Fibroblast of lung (primary cell): ENCODE measurements at regions not wholly inside any gene's neighbourhood (a gene's known extent, or its start where the extent isn't known, plus 50 kb on each side); places are given as distances from the start of the nearest gene placed in this dataset.

Experiments
- DNase-seq, 2 donors: peaks; one replicate each; pipeline versions ENCODE4 v3.0.0 to v3.0.0-alpha.2; 2010; ENCODE audit warnings: low read depth in 2 of 2
- H2AFZ ChIP-seq: 2 replicates; pipeline ENCODE4 v1.5.1; 2012; ENCODE audit warnings: low read length, control low read depth, inconsistent platforms
- H3K27ac ChIP-seq: 2 replicates; pipeline ENCODE4 v1.5.1; 2011; ENCODE audit warnings: low read length, control low read depth; ENCODE audit not compliant: insufficient read depth
- H3K27me3 ChIP-seq: 2 replicates; pipeline ENCODE4 v1.5.1; 2011; ENCODE audit warnings: mild to moderate bottlenecking, low read length; ENCODE audit not compliant: control insufficient read depth, insufficient read depth
- H3K36me3 ChIP-seq: 2 replicates; pipeline ENCODE4 v1.5.1; 2011; ENCODE audit warnings: low read length; ENCODE audit not compliant: control insufficient read depth, insufficient read depth
- H3K4me1 ChIP-seq: 2 replicates; pipeline ENCODE4 v1.5.1; 2011; ENCODE audit warnings: low read length; ENCODE audit not compliant: control insufficient read depth, insufficient read depth; ENCODE audit errors: extremely low read depth
- H3K4me2 ChIP-seq: 2 replicates; pipeline ENCODE4 v1.5.1; 2011; ENCODE audit warnings: low read length, control low read depth; ENCODE audit not compliant: insufficient read depth; ENCODE audit errors: extremely low read depth
- H3K4me3 ChIP-seq, 4 experiments: fragments of 200-600 bp in 1 of 4; sonication (generic) in 1 of 4; replicated peaks in 1 of 4; 2 replicates each; pipeline ENCODE4 v1.5.1; 2011 to 2016; ENCODE audit warnings: low read length in 4 of 4, low read depth in 3 of 4, mild to moderate bottlenecking in 3 of 4, control low read depth in 2 of 4, inconsistent platforms in 1 of 4, mixed read lengths in 1 of 4; ENCODE audit not compliant: insufficient read depth in 1 of 4; ENCODE audit errors: control extremely low read depth in 1 of 4
- H3K79me2 ChIP-seq: 2 replicates; pipeline ENCODE4 v1.5.1; 2012; ENCODE audit warnings: mild to moderate bottlenecking, low read length, inconsistent platforms; ENCODE audit not compliant: control insufficient read depth, insufficient read depth
- H3K9ac ChIP-seq: 2 replicates; pipeline ENCODE4 v1.5.1; 2011; ENCODE audit warnings: mild to moderate bottlenecking, low read length, control low read depth; ENCODE audit not compliant: insufficient read depth
- H3K9me3 ChIP-seq: 2 replicates; pipeline ENCODE4 v1.5.1; 2012; ENCODE audit warnings: low read depth, low read length; ENCODE audit not compliant: control insufficient read depth, insufficient read depth
- H4K20me1 ChIP-seq: 2 replicates; pipeline ENCODE4 v1.5.1; 2011; ENCODE audit warnings: low read length; ENCODE audit not compliant: control insufficient read depth, insufficient read depth; ENCODE audit errors: extremely low read depth
- CTCF ChIP-seq, 2 donors: IDR thresholded peaks in 1 of 2; conservative IDR thresholded peaks in 1 of 2; 1 replicate in 1 of 2; 2 replicates in 1 of 2; pipeline ENCODE4 v1.5.1; 2011 to 2012; ENCODE audit warnings: low read length in 2 of 2, control low read depth in 1 of 2, inconsistent platforms in 1 of 2, low read depth in 1 of 2, mild to moderate bottlenecking in 1 of 2
- EZH2 ChIP-seq: IDR thresholded peaks from 2 replicates; pipeline ENCODE4 v1.5.1; 2012; ENCODE audit warnings: low read length, control low read depth, mild to moderate bottlenecking; ENCODE audit errors: missing control alignments

- Histone ChIP-seq H3K9me3 (no peaks in the 10 kb centered on the region), H3K79me2 (no peaks in the 10 kb centered on the region), H3K4me2 (no peak overlapping the region), H2AFZ (no peak overlapping the region), H3K9ac (no peak overlapping the region), H3K27ac (no peak overlapping the region), H4K20me1 (no peaks in the 10 kb centered on the region), H3K4me3 (no peak overlapping the region), H3K4me1 (no peaks in the 10 kb centered on the region), H3K36me3 (no peaks in the 10 kb centered on the region), H3K27me3 (no peaks in the 10 kb centered on the region)
- TF ChIP-seq EZH2 (no peak), CTCF (conservative IDR thresholded peaks at IDR 0.05 in 1 of 2, IDR thresholded peaks at IDR 0.05 in 1 of 2; ENCODE audit: low read depth in 1 of 2, low read length in 2 of 2) (no peak)
- DNase-seq, result no peak
Observed at GRCh38 chr14:97318380-97318779, 521.2 kb downstream of the VRK1 start.

- no peak for TF ChIP-seq EZH2
- no peak for TF ChIP-seq CTCF (conservative IDR thresholded peaks at IDR 0.05 in 1 of 2, IDR thresholded peaks at IDR 0.05 in 1 of 2; ENCODE audit: low read depth in 1 of 2, low read length in 2 of 2)
- no peak for DNase-seq
Observed at GRCh38 chr14:97319691-97320090, 522.5 kb downstream of the VRK1 start.

GRCh38 chr14:97328743-97329142 is 531.6 kb downstream of the VRK1 start:
- Histone ChIP-seq H2AFZ (no peak overlapping the region), H3K4me1 (no peaks in the 10 kb centered on the region), H3K27ac (no peak overlapping the region), H4K20me1 (no peaks in the 10 kb centered on the region), H3K4me2 (no peak overlapping the region), H3K9ac (no peak overlapping the region), H3K4me3 (no peak overlapping the region), H3K27me3 (no peaks in the 10 kb centered on the region), H3K9me3 (no peaks in the 10 kb centered on the region), H3K36me3 (no peaks in the 10 kb centered on the region), H3K79me2 (no peaks in the 10 kb centered on the region)
- DNase-seq, result no peak
- TF ChIP-seq EZH2 (no peak), CTCF (conservative IDR thresholded peaks at IDR 0.05 in 1 of 2, IDR thresholded peaks at IDR 0.05 in 1 of 2; ENCODE audit: low read depth in 1 of 2, low read length in 2 of 2) (no peak)

More at GRCh38 chr14:97319691-97320090, 522.5 kb downstream of the VRK1 start:
- Histone ChIP-seq H3K4me1 (no peaks in the 10 kb centered on the region), H3K27ac (no peak overlapping the region), H2AFZ (no peak overlapping the region), H3K27me3 (no peaks in the 10 kb centered on the region), H3K9ac (no peak overlapping the region), H3K79me2 (no peaks in the 10 kb centered on the region), H3K9me3 (no peaks in the 10 kb centered on the region), H3K4me2 (no peak overlapping the region), H3K4me3 (no peak overlapping the region), H3K36me3 (no peaks in the 10 kb centered on the region), H4K20me1 (no peaks in the 10 kb centered on the region)
